Smooth muscle cell (in vitro differentiated cells): ENCODE measurements at regions not wholly inside any gene's neighbourhood (a gene's known extent, or its start where the extent isn't known, plus 50 kb on each side); places are given as distances from the start of the nearest gene placed in this dataset.

Experiments used
- DNase-seq: peaks from one replicate; lab custom pipeline; 2025; ENCODE audit not compliant: unreplicated experiment; lab: John Stamatoyannopoulos, UW
- H2AFZ ChIP-seq: fragments of 200-600 bp; sonication (generic); 2 replicates; pipeline ENCODE4 v1.6.0; 2016; ENCODE audit warnings: antibody characterized with exemption, low read depth, mild to moderate bottlenecking
- H3F3A ChIP-seq: fragments of 200-600 bp; sonication (generic); 2 replicates; pipeline ENCODE4 v1.6.0; 2017; ENCODE audit warnings: antibody characterized with exemption, low read depth
- H3K27ac ChIP-seq: fragments of 200-600 bp; sonication (generic); 2 replicates; pipeline ENCODE4 v1.5.1; 2016; ENCODE audit warnings: low read depth, mild to moderate bottlenecking
- H3K27me3 ChIP-seq: fragments of 200-600 bp; sonication (generic); 2 replicates; pipeline ENCODE4 v1.6.1; 2016; ENCODE audit warnings: low read depth, mild to moderate bottlenecking
- H3K36me3 ChIP-seq: fragments of 200-600 bp; sonication (generic); 2 replicates; pipeline ENCODE4 v1.5.1; 2016; ENCODE audit warnings: low read depth
- H3K4me1 ChIP-seq: fragments of 200-600 bp; sonication (generic); 2 replicates; pipeline ENCODE4 v1.5.1; 2016; ENCODE audit warnings: low read depth
- H3K4me2 ChIP-seq: fragments of 200-600 bp; sonication (generic); 2 replicates; pipeline ENCODE4 v1.6.0; 2016; ENCODE audit warnings: mild to moderate bottlenecking
- H3K4me3 ChIP-seq: fragments of 200-600 bp; sonication (generic); 2 replicates; pipeline ENCODE4 v1.5.1; 2016; ENCODE audit warnings: mild to moderate bottlenecking
- H3K79me2 ChIP-seq: fragments of 200-600 bp; sonication (generic); 2 replicates; pipeline ENCODE4 v1.6.0; 2016; ENCODE audit warnings: low read depth, mild to moderate bottlenecking
- H3K9ac ChIP-seq: fragments of 200-600 bp; sonication (generic); 2 replicates; pipeline ENCODE4 v1.6.0; 2016; ENCODE audit warnings: low read depth
- H3K9me3 ChIP-seq: fragments of 200-600 bp; sonication (generic); replicated peaks from 2 replicates; pipeline ENCODE4 v1.5.1; 2016; ENCODE audit warnings: low read depth
- H4K20me1 ChIP-seq: fragments of 200-600 bp; sonication (generic); 2 replicates; pipeline ENCODE4 v1.6.0; 2016; ENCODE audit warnings: low read depth
- WGBS: methylation state at CpG from one replicate; pipeline ENCODE4 v1.1.7; 2016; ENCODE audit warnings: low lambda C conversion rate; 5-methylcytosine and 5-hydroxymethylcytosine counted together
- TF ChIP-seq, protein P1 (sequence below): fragments of 200-600 bp; sonication (generic); IDR thresholded peaks from 2 replicates; pipeline ENCODE4 v1.5.1; 2017; ENCODE audit warnings: borderline replicate concordance, mild to moderate bottlenecking, antibody characterized with exemption; ENCODE audit not compliant: insufficient read depth, poor library complexity, severe bottlenecking

- WGBS = 33% methylated on average over 1 of the region's 1 CpG
- TF ChIP-seq, protein P1, sequence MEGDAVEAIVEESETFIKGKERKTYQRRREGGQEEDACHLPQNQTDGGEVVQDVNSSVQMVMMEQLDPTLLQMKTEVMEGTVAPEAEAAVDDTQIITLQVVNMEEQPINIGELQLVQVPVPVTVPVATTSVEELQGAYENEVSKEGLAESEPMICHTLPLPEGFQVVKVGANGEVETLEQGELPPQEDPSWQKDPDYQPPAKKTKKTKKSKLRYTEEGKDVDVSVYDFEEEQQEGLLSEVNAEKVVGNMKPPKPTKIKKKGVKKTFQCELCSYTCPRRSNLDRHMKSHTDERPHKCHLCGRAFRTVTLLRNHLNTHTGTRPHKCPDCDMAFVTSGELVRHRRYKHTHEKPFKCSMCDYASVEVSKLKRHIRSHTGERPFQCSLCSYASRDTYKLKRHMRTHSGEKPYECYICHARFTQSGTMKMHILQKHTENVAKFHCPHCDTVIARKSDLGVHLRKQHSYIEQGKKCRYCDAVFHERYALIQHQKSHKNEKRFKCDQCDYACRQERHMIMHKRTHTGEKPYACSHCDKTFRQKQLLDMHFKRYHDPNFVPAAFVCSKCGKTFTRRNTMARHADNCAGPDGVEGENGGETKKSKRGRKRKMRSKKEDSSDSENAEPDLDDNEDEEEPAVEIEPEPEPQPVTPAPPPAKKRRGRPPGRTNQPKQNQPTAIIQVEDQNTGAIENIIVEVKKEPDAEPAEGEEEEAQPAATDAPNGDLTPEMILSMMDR = no peak
Observed at GRCh38 chr15:70227147-70227546, 129.4 kb upstream of the TLE3 start.

GRCh38 chr15:70226337-70226980 lies 128.7 kb upstream of the TLE3 start:
- H3K36me3 ChIP-seq = no peaks in the 10 kb centered on the region
- TF ChIP-seq, protein P1 = no peak
- H3K4me2 ChIP-seq = no peak overlapping the region

More at GRCh38 chr15:70227147-70227546, 129.4 kb upstream of the TLE3 start:
- H3K9me3 ChIP-seq = no peaks in the 10 kb centered on the region
- H4K20me1 ChIP-seq = no peaks in the 10 kb centered on the region
- no peaks in the 10 kb centered on the region for H3K79me2 ChIP-seq
- H3K27ac ChIP-seq = no peak overlapping the region
- H2AFZ ChIP-seq = no peak overlapping the region
- H3F3A ChIP-seq = no peaks in the 10 kb centered on the region
- H3K4me1 ChIP-seq = no peaks in the 10 kb centered on the region
- H3K9ac ChIP-seq = no peak overlapping the region
- H3K4me2 ChIP-seq = no peak overlapping the region
- no peaks in the 10 kb centered on the region for H3K36me3 ChIP-seq
- no peaks in the 10 kb centered on the region for H3K27me3 ChIP-seq
- no peak overlapping the region for H3K4me3 ChIP-seq
- no peak for DNase-seq

GRCh38 chr15:70225416-70225815 lies 127.7 kb upstream of the TLE3 start:
- no peak for DNase-seq
- Histone ChIP-seq H3K79me2 (no peaks in the 10 kb centered on the region), H3K9me3 (no peaks in the 10 kb centered on the region), H3K36me3 (no peaks in the 10 kb centered on the region), H3K9ac (no peak overlapping the region), H3F3A (no peaks in the 10 kb centered on the region), H3K4me2 (no peak overlapping the region), H3K27me3 (no peaks in the 10 kb centered on the region), H3K27ac (no peak overlapping the region), H3K4me1 (no peaks in the 10 kb centered on the region), H3K4me3 (no peak overlapping the region), H4K20me1 (no peaks in the 10 kb centered on the region), H2AFZ (no peak overlapping the region)
- TF ChIP-seq, protein P1 = no peak
- 91% methylated on average over 9 of the region's 9 CpGs for WGBS

More at GRCh38 chr15:70226337-70226980, 128.7 kb upstream of the TLE3 start:
- no peak overlapping the region for H2AFZ ChIP-seq
- no peaks in the 10 kb centered on the region for H3K27me3 ChIP-seq
- H4K20me1 ChIP-seq = no peaks in the 10 kb centered on the region
- no peaks in the 10 kb centered on the region for H3K9me3 ChIP-seq
- H3K79me2 ChIP-seq = no peaks in the 10 kb centered on the region
- 80% methylated on average over 12 of the region's 12 CpGs for WGBS
- DNase-seq = no peak
- no peak overlapping the region for H3K27ac ChIP-seq
- H3K4me1 ChIP-seq = no peaks in the 10 kb centered on the region
- H3K9ac ChIP-seq = no peak overlapping the region
- H3K4me3 ChIP-seq = no peak overlapping the region
- no peaks in the 10 kb centered on the region for H3F3A ChIP-seq

DNA sequence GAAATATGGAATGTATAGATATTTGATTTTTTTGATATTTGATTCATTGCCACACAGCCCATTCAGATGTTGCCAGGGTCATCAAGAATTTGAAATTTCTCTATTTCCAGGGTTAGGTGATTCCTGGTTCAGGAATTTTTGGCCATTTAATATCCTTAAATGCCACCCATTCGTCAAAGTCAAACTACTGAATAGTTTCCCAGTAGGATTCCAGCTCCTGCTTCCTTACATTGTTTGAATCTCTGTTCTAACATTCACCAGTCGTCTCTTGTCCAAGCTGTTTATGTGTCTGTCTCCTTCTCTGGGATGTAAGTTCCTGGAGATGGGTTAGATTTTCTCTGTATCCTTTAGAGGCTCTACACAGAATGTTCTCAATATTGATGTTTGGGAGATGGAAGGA lies 124.9 kb upstream of the TLE3 start:
- no peaks in the 10 kb centered on the region for H4K20me1 ChIP-seq
- no peaks in the 10 kb centered on the region for H3K27me3 ChIP-seq
- no peaks in the 10 kb centered on the region for H3K36me3 ChIP-seq
- H2AFZ ChIP-seq = no peak overlapping the region
- no peaks in the 10 kb centered on the region for H3K9me3 ChIP-seq
- 77% methylated on average over 2 of the region's 2 CpGs for WGBS
- no peaks in the 10 kb centered on the region for H3K79me2 ChIP-seq
- H3F3A ChIP-seq = peaks cover 4% of the 10 kb centered on the region
- no peak overlapping the region for H3K4me2 ChIP-seq
- peaks cover 15% of the 10 kb centered on the region for H3K4me1 ChIP-seq
- H3K9ac ChIP-seq = no peak overlapping the region
- H3K27ac ChIP-seq = no peak overlapping the region
- H3K4me3 ChIP-seq = no peak overlapping the region
- no peak for DNase-seq
- TF ChIP-seq, protein P1 = no peak
